DND-41 (cell line): ENCODE measurements at regions not wholly inside any gene's neighbourhood (a gene's known extent, or its start where the extent isn't known, plus 50 kb on each side); places are given as distances from the start of the nearest gene placed in this dataset.

Source experiments
- ATAC-seq: fragments of 200-7000 bp; cut with Tn5 transposase; 3 replicates; pipeline ENCODE4 v1.9.1; 2021; ENCODE audit warnings: low read depth; ENCODE audit not compliant: insufficient read depth
- DNase-seq: peaks from one replicate; pipeline ENCODE4 v3.0.0-alpha.2; 2020
- H2AFZ ChIP-seq: 2 replicates; pipeline ENCODE4 v1.6.0; 2012; ENCODE audit warnings: low read depth, low read length
- H3K27ac ChIP-seq: 2 replicates; pipeline ENCODE4 v1.5.1; 2012; ENCODE audit warnings: low read length, inconsistent platforms
- H3K27me3 ChIP-seq: fragments of 200-600 bp; sonication (generic); 2 replicates; pipeline ENCODE4 v1.6.0; 2012; ENCODE audit warnings: low read length, mild to moderate bottlenecking, inconsistent platforms; ENCODE audit not compliant: insufficient read depth, poor library complexity
- H3K36me3 ChIP-seq: 2 replicates; pipeline ENCODE4 v1.5.1; 2012; ENCODE audit warnings: low read length, inconsistent platforms; ENCODE audit not compliant: insufficient read depth
- H3K4me1 ChIP-seq: 2 replicates; pipeline ENCODE4 v1.5.1; 2012; ENCODE audit warnings: mild to moderate bottlenecking, low read length; ENCODE audit not compliant: insufficient read depth
- H3K4me2 ChIP-seq: 2 replicates; pipeline ENCODE4 v1.6.0; 2012; ENCODE audit warnings: mild to moderate bottlenecking, moderate library complexity, low read length, inconsistent platforms; ENCODE audit not compliant: insufficient read depth
- H3K4me3 ChIP-seq, 2 experiments: fragments of 200-600 bp in 1 of 2; shearing (Covaris generic) in 1 of 2; 2 replicates each; pipeline ENCODE4 v1.5.1; 2012 to 2016; ENCODE audit warnings: inconsistent platforms in 2 of 2, low read length in 2 of 2, mild to moderate bottlenecking in 2 of 2, low read depth in 1 of 2, moderate library complexity in 1 of 2
- H3K79me2 ChIP-seq: 2 replicates; pipeline ENCODE4 v1.6.0; 2012; ENCODE audit warnings: low read length, inconsistent platforms; ENCODE audit not compliant: insufficient read depth
- H3K9ac ChIP-seq: 2 replicates; pipeline ENCODE4 v1.6.0; 2012; ENCODE audit warnings: low read depth, mild to moderate bottlenecking, inconsistent platforms, low read length, moderate library complexity
- H3K9me3 ChIP-seq: 2 replicates; pipeline ENCODE4 v1.5.1; 2012; ENCODE audit warnings: low read length, moderate library complexity, mild to moderate bottlenecking, inconsistent platforms; ENCODE audit not compliant: insufficient read depth, severe bottlenecking
- H4K20me1 ChIP-seq: 2 replicates; pipeline ENCODE4 v1.6.0; 2012; ENCODE audit warnings: low read length; ENCODE audit not compliant: insufficient read depth
- CTCF ChIP-seq: IDR thresholded peaks from 2 replicates; pipeline ENCODE4 v1.5.1; 2012; ENCODE audit warnings: borderline replicate concordance, low read length, moderate library complexity, mild to moderate bottlenecking; ENCODE audit not compliant: poor library complexity, severe bottlenecking; ENCODE audit errors: extremely low read depth
- EZH2 ChIP-seq: IDR thresholded peaks from 3 replicates; pipeline ENCODE4 v1.6.1; 2012; ENCODE audit warnings: borderline replicate concordance, low read depth, mild to moderate bottlenecking, moderate library complexity, low read length, inconsistent platforms; ENCODE audit not compliant: severe bottlenecking

- Histone ChIP-seq H3K9ac (no peak overlapping the region), H4K20me1 (no peaks in the 10 kb centered on the region), H3K4me3 (no peak overlapping the region), H3K27me3 (no peaks in the 10 kb centered on the region), H3K4me2 (no peak overlapping the region), H3K79me2 (no peaks in the 10 kb centered on the region), H3K27ac (no peak overlapping the region), H3K36me3 (no peaks in the 10 kb centered on the region), H2AFZ (no peak overlapping the region), H3K4me1 (no peaks in the 10 kb centered on the region), H3K9me3 (no peaks in the 10 kb centered on the region)
- no peak for DNase-seq
- no peak for ATAC-seq
- no peak for TF ChIP-seq EZH2
These were observed 430.9 kb downstream of the CHSY3 start for GRCh38 chr5:130335117-130335516.

- DNase-seq (no peak), ATAC-seq (no peak)
- no peaks in the 10 kb centered on the region for H4K20me1 ChIP-seq
- no peaks in the 10 kb centered on the region for H3K79me2 ChIP-seq
- H2AFZ ChIP-seq: no peak overlapping the region
- H3K27me3 ChIP-seq: no peaks in the 10 kb centered on the region
- no peaks in the 10 kb centered on the region for H3K36me3 ChIP-seq
- H3K9ac ChIP-seq: no peak overlapping the region
- TF ChIP-seq EZH2 (no peak), CTCF (no peak)
- H3K27ac ChIP-seq: no peak overlapping the region
- no peak overlapping the region for H3K4me3 ChIP-seq
- H3K4me1 ChIP-seq: no peaks in the 10 kb centered on the region
- H3K9me3 ChIP-seq: no peaks in the 10 kb centered on the region
- no peak overlapping the region for H3K4me2 ChIP-seq
These were observed 428.8 kb downstream of the CHSY3 start for GRCh38 chr5:130333089-130333488.

- no peaks in the 10 kb centered on the region for H4K20me1 ChIP-seq
- no peaks in the 10 kb centered on the region for H3K79me2 ChIP-seq
- DNase-seq: no peak
- no peaks in the 10 kb centered on the region for H3K4me1 ChIP-seq
- H3K27ac ChIP-seq: no peak overlapping the region
- H3K9me3 ChIP-seq: no peaks in the 10 kb centered on the region
- H3K9ac ChIP-seq: no peak overlapping the region
- H3K4me3 ChIP-seq: no peak overlapping the region
- H3K27me3 ChIP-seq: no peaks in the 10 kb centered on the region
- ATAC-seq: no peak
- H2AFZ ChIP-seq: no peak overlapping the region
- H3K36me3 ChIP-seq: no peaks in the 10 kb centered on the region
- H3K4me2 ChIP-seq: no peak overlapping the region
- TF ChIP-seq EZH2 (no peak), CTCF (no peak)
These were observed 427.1 kb downstream of the CHSY3 start for GRCh38 chr5:130331332-130331731.

DNA sequence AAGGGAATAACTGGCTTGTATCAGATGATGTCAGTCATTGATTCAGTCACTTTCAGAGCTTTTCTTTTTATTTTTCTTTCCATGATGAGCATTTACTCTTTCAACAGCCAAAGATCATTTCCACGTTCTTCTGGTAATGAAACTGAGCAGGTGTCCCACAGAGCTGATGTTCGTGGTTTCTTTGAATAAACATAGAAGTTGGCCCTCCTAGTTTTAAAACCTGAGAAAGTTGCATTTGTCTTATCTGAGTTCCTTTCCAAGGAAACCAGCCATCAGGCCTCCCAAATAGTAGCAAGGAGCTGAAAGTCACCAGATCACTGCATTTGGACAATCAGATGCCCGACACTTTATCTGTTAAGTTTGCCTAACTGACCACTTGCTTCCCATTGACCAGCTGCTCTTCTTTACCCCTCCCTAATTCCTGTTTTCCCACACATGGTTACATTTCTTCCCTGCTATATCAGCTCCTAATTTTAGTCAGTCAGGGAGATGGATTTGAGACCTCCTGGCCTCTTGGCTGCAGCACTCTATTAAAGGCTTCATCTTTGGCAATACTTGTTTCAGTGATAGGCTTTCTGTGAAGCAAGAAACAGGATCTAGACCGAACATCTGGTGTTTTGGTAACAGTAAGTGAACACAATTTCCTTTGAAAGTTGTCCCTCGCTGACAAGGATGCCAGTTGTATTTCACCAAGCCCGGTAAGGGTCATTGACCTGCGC, 420.8 kb downstream of the CHSY3 start:
- DNase-seq: no peak
- H3K36me3 ChIP-seq: no peaks in the 10 kb centered on the region
- no peak for ATAC-seq
- H3K9ac ChIP-seq: no peak overlapping the region
- H3K4me3 ChIP-seq: no peak overlapping the region
- H4K20me1 ChIP-seq: no peaks in the 10 kb centered on the region
- H3K4me1 ChIP-seq: no peaks in the 10 kb centered on the region
- H2AFZ ChIP-seq: no peak overlapping the region
- no peaks in the 10 kb centered on the region for H3K27me3 ChIP-seq
- H3K4me2 ChIP-seq: no peak overlapping the region
- H3K79me2 ChIP-seq: no peaks in the 10 kb centered on the region
- no peak overlapping the region for H3K27ac ChIP-seq
- H3K9me3 ChIP-seq: no peaks in the 10 kb centered on the region
- TF ChIP-seq EZH2 (no peak), CTCF (no peak)
